ENCODE measurements at regions not wholly inside any gene's neighbourhood (a gene's known extent, or its start where the extent isn't known, plus 50 kb on each side); places are given as distances from the start of the nearest gene placed in this dataset.

GRCh38 chr9:93826905-93827544 lies 128.1 kb downstream of the BARX1 start:
- TF ChIP-seq CTCF (IDR thresholded peaks at IDR 0.05; ENCODE audit: low read depth, low read length, poor library complexity, severe bottlenecking), result no peak
- TF ChIP-seq EZH2phosphoT487 (IDR thresholded peaks at IDR 0.05; ENCODE audit: borderline replicate concordance, low read length), result no peak

Measured in DOHH2 (cell line).